Body of pancreas (tissue), 4 donors: ENCODE measurements at regions not wholly inside any gene's neighbourhood (a gene's known extent, or its start where the extent isn't known, plus 50 kb on each side); places are given as distances from the start of the nearest gene placed in this dataset.

Experiments used
- ATAC-seq: fragments of 150-250 bp; one replicate; pipeline ENCODE4 v1.9.1; 2016
- DNase-seq, 4 donors: peaks; one replicate each; pipeline ENCODE4 v3.0.0-alpha.2; 2019
- H3K27ac ChIP-seq, 4 donors: fragments of 200-600 bp; sonication (generic); 1 replicate in 3 of 4; 2 replicates in 1 of 4; pipeline versions ENCODE4 v1.5.1 to v1.6.1; 2016 to 2019; ENCODE audit warnings: mild to moderate bottlenecking in 1 of 4, mixed read lengths in 1 of 4, moderate library complexity in 1 of 4
- H3K27me3 ChIP-seq, 2 donors: fragments of 200-600 bp; sonication (generic); one replicate each; pipeline ENCODE4 v1.6.0; 2016; ENCODE audit warnings: mild to moderate bottlenecking in 1 of 2
- H3K36me3 ChIP-seq, 2 donors: fragments of 200-600 bp; sonication (generic); replicated peaks in 1 of 2; 2 replicates each; pipeline ENCODE4 v1.5.1; 2016; ENCODE audit warnings: low read depth in 2 of 2; ENCODE audit not compliant: insufficient read depth in 1 of 2
- H3K4me1 ChIP-seq: fragments of 200-600 bp; sonication (generic); one replicate; pipeline ENCODE4 v1.6.0; 2016
- H3K4me3 ChIP-seq, 2 donors: fragments of 200-600 bp; sonication (generic); 1 replicate in 1 of 2; 2 replicates in 1 of 2; pipeline ENCODE4 v1.5.1; 2016 to 2019
- H3K9me3 ChIP-seq, 3 donors: fragments of 200-600 bp; sonication (generic); 1 replicate in 2 of 3; 2 replicates in 1 of 3; pipeline ENCODE4 v1.5.1; 2016
- CTCF ChIP-seq, 7 experiments: fragments of 450-650 bp in 4 of 7; fragments of 200-600 bp in 3 of 7; sonication (generic) in 3 of 7; IDR thresholded peaks; one replicate each; pipeline ENCODE4 v1.5.1; 2016 to 2019; ENCODE audit warnings: antibody characterized with exemption in 7 of 7
- POLR2A ChIP-seq, 3 donors: fragments of 450-650 bp; IDR thresholded peaks; one replicate each; pipeline ENCODE4 v1.6.1; 2016; ENCODE audit warnings: antibody characterized with exemption in 3 of 3, mild to moderate bottlenecking in 2 of 3
- WGBS, 2 donors: methylation state at CpG; one replicate each; pipeline ENCODE4 v1.1.5; 2017; 5-methylcytosine and 5-hydroxymethylcytosine counted together
- intact Hi-C: fragments of 100-400 bp; cut with DNase I; formaldehyde crosslinking; loops from one replicate; pipeline ENCODE4 v1.15.1; 2023

DNA sequence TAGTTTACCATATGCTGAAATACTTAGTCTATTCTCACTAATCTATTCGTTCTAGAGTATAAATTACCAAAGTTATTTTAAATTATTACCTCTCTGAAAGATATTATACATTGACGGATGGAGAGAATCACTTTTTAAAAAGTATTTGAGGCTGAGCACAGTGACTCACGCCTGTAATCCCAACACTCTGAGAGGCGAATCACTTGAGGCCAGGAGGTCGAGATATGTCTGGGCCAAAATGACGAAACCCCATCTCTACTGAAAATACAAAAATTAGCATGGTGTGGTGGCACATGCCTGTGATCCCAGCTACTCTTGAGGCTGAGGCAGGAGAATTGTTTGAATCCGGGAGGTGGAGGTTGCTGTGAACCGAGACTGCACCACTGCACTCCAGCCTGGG is 64.0 kb upstream of the SPATA31C2 start:
- 80 to 85% methylated on average over 8 of the region's 8 CpGs for WGBS, 2 donors
- Histone ChIP-seq H3K4me1 (peaks cover 12% of the 10 kb centered on the region), H3K27me3 (no peaks in the 10 kb centered on the region), H3K36me3 (no peaks in the 10 kb centered on the region), H3K9me3 (no peaks in the 10 kb centered on the region), H3K27ac (no peak overlapping the region), H3K4me3 (no peak overlapping the region)
- intact Hi-C loops, result no loop called here
- DNase-seq (no peak), ATAC-seq (no peak)
- TF ChIP-seq POLR2A (IDR thresholded peaks at IDR 0.05) (no peak), CTCF (IDR thresholded peaks at IDR 0.05) (no peak)

DNA sequence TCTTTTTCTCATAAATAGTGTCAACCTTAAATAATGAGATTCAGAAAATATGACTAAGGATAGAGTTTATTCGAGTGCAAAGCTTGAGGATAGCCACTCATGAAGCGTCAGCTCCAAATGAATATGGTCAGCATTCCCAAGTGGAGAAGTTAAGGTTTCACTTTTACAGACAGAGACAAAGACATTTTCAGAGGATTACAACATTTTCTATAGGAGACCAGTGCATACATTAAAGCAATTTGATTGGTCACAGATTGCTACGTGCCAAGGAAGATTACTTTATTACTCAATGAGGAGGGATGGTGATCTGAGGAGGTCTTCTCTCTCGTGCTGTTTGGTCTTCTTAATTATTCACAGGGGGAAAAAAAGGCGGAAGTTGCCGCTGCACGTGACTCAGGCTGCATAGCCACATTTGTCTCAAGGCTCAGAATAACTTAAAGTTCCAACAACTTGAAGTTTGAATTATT is 60.1 kb upstream of the SPATA31C2 start:
- ATAC-seq (no peak), DNase-seq (peak in 2 of 4 donors; percentile 20 to 56)
- TF ChIP-seq POLR2A (IDR thresholded peaks at IDR 0.05) (no peak), CTCF (IDR thresholded peaks at IDR 0.05) (no peak)
- Histone ChIP-seq H3K4me3 (no peak overlapping the region), H3K27me3 (no peaks in the 10 kb centered on the region), H3K4me1 (peaks cover 12% of the 10 kb centered on the region), H3K36me3 (no peaks in the 10 kb centered on the region), H3K9me3 (no peaks in the 10 kb centered on the region), H3K27ac (peak overlapping the region in 3 of 4 donors; percentile 13 to 74 (median 41))
- intact Hi-C loops, result no loop called here
- WGBS, 2 donors, result 27 to 35% methylated on average over 7 of the region's 7 CpGs

- peak overlapping the region; percentile 13 to 74 (median 36) for H3K27ac ChIP-seq
- intact Hi-C loops, result no loop called here
These were observed 59.6 kb upstream of the SPATA31C2 start for GRCh38 chr9:88197781-88198340.

GRCh38 chr9:88197016-88197415 is 58.7 kb upstream of the SPATA31C2 start:
- H3K4me3 ChIP-seq, result no peak overlapping the region
- DNase-seq, result peak in 2 of 4 donors; percentile 34 to 56
- no peaks in the 10 kb centered on the region for H3K36me3 ChIP-seq
- no peak for TF ChIP-seq CTCF (IDR thresholded peaks at IDR 0.05)
- TF ChIP-seq POLR2A (IDR thresholded peaks at IDR 0.05), result no peak
- 15 to 35% methylated on average over 3 of the region's 3 CpGs for WGBS, 2 donors
- H3K27me3 ChIP-seq, result no peaks in the 10 kb centered on the region
- intact Hi-C loops, result no loop called here
- H3K27ac ChIP-seq, result peak overlapping the region in 3 of 4 donors; percentile 13 to 74 (median 41)
- H3K9me3 ChIP-seq, result no peaks in the 10 kb centered on the region
- peaks cover 12% of the 10 kb centered on the region for H3K4me1 ChIP-seq
- no peak for ATAC-seq

More at GRCh38 chr9:88197781-88198340, 59.6 kb upstream of the SPATA31C2 start:
- Histone ChIP-seq H3K36me3 (no peaks in the 10 kb centered on the region), H3K27me3 (no peaks in the 10 kb centered on the region), H3K9me3 (no peaks in the 10 kb centered on the region), H3K4me3 (no peak overlapping the region), H3K4me1 (peaks cover 12% of the 10 kb centered on the region)
- DNase-seq, result no peak
- no peak for ATAC-seq
- TF ChIP-seq CTCF (IDR thresholded peaks at IDR 0.05) (no peak), POLR2A (IDR thresholded peaks at IDR 0.05) (no peak)
- 37 to 39% methylated on average over 4 of the region's 4 CpGs for WGBS, 2 donors
